NCI-H69 (cell line): ENCODE measurements at regions not wholly inside any gene's neighbourhood (a gene's known extent, or its start where the extent isn't known, plus 50 kb on each side); places are given as distances from the start of the nearest gene placed in this dataset.
"Not testable (repeated sequence)": the region's sequence is repeated elsewhere in the genome, so short reads cannot be mapped to it uniquely, and the experiment has no call there.

ENCODE experiments used
- DNase-seq: peaks from one replicate; lab custom pipeline; 2025; lab: John Stamatoyannopoulos, UW

DNA sequence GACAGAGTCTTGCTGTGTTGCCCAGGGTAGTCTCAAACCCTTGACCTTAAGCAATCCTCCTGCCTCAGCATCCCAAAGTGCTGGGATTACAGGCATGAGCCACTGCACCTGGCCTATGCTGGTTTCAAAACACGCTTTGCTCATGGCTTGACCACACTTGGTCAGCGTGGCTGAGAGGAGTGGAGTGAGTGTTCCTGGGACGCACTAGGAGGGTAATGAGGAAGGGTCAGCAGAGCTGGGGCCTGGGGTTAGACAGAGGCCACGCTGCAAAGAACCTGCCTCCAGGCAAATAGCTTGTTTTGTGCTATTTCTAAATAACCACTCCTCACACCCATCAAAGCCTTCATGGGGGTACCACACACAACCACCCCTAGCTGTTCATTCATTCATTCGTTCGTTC, 77.9 kb upstream of the TOX2 start:
- no peak for DNase-seq

DNA sequence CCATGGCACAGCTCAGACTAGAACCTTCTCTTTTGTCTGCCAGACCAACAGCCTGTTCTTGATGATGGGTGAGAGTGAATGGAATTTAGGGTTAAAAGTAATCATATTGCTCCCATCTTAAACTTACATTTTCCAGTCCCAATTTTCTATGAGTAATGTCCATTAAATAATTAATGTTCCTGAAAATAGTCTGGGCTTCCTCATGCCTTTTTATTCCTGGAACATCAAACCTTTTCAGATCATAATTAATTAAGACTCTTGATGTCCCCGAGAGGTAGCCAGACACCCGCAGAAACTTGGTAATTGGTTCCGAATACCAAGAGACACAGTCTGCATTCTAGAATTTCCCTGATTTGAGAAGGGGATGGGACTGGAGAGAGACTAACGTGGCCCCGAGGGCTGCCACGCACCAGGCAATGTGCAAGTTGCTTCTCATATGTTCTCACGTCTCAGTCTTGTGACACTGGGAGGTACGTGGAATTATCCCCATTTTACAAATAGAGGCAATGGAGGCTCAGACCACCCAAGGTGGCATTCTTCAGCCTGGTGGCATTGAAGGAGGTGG, 78.6 kb upstream of the TOX2 start:
- DNase-seq = no peak

DNA sequence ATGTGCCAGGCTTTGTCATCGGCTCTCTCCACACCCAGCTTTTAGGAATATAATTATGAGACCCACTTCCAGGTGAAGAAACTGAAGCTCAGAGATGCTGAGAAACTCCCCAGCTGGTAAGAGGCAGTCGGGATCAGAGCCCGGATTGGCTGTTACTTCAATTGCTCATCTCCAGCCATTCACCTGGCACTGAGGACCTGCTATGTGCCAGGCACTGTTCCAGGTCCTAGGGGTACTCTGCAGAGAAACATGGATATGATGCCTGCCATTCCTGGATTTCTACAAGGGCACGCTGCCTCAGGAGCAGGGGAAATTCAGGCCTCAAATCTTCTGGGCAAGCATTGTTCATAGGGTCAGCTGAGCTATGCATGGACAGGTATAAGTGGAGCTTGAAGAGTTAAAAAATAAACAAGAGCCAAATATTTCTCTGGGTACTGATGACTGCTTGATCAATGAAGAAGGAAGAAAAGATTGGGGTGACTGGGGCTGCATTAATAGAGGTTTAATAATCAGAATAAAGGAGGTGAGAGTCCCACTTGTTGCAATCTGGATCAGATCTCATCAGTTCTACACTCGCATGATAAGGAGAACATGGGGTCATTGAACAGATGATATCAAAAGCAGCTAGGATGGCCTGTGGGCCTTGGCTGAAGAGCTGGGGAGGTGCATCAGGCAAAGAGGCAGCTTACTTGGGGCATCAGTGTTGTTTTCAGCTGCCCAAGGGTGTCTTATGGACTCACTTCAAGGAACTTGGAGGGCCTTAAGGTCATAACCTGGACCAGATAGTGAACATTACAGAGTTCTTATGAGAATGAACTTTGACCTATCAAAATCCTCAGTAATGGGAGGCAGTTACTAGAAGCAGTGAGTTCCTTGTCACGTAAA, 80.9 kb upstream of the TOX2 start:
- no peak for DNase-seq

DNA sequence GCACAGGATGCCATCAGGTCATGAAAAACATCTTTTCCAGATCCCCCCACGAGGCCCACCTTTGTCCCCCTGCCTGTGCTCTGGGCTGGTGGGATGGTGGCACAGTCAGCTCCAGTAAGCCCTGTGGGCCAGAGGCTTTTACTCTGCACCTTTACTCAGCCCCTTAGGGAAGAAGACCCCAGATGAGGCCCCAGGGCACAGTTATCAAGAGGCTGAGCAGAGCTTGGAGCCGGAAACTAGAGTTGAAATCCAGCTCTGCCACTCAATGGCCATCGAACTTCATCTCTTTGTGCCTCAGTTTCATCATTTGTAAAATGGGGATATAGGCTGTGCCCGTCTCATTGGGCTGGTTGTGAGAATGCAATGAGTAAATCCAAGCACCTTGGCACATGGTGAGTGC, 81.7 kb upstream of the TOX2 start:
- no peak for DNase-seq

DNA sequence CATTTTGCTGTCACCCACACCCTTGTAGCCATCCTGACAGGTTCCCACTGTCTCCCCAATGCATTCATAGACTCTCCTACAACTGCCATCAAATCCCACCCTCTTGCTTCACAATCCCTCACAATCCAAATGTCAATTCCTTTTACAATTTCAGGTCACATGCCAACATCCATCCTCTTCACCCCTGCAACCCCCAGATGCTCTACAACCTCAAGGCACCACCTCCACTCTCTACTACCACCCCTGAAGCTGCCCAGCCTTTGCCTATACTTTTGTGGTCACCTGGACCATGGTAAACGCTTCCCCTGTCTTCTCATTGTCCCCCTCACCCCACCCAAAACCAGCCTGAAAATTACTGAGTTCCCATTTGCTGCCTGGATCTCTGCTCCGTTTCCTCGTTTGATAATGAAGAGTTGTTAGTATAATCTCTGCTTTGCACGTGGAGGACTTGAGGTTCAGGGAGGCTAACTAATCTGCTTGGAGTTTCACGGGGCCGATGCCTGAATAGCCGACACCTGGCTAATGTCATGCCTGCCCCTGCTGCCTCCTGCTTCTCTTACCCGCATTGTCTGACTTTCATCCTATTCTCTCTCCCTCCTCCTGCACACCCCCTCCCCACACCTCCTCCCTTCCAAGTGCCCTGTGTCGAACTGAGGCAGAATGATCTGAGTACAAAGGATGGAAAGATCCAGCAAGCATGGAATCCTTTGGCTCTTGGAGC, 82.4 kb upstream of the TOX2 start:
- DNase-seq = no peak

DNA sequence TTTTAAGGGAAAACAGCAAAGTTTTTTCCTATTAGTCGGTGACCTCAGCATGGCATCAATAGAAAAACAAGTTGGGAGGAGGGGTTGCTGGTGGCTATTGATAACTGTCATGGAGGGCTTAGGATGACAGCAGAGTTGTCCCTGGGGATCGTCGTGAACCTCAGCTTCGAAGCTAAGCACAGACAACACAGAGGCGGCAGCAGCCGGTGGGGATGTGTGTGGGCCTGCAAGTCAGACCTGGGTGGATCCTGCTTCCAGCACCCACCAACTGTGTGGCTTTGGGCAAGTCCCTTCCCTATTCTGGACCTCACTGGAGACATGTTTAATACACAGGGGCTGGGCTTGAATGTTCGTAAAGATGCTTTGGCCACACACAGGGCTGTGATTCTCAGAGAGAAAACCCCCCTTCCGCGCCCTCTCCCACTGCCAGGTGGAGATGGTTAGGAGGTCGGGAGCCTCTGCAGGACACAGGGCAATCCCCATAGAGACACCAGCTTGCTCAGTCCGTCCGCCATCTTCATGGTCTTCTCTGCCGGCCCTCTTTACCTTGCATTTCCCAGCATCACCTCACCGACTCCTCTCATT, 83.1 kb upstream of the TOX2 start:
- no peak for DNase-seq

DNA sequence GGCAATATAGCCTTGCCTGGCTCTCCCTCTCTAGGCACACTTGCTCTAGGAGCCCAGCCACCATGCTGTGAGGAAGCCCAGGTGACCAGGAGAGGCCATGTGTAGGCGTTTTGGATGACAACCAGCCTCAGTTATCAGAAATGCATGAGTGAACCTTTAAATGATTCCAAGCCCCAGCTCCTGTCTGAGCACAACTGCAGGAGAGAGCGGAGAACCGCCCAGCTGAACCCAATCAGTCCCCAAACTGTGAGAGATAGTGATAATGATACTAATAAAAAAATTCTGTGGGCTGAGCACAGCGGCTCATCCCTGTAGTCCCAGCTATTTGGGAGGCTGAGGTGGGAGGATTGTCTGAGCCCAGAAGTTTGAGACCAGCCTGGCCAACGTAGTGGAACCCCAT, 83.8 kb upstream of the TOX2 start:
- DNase-seq = no peak

DNA sequence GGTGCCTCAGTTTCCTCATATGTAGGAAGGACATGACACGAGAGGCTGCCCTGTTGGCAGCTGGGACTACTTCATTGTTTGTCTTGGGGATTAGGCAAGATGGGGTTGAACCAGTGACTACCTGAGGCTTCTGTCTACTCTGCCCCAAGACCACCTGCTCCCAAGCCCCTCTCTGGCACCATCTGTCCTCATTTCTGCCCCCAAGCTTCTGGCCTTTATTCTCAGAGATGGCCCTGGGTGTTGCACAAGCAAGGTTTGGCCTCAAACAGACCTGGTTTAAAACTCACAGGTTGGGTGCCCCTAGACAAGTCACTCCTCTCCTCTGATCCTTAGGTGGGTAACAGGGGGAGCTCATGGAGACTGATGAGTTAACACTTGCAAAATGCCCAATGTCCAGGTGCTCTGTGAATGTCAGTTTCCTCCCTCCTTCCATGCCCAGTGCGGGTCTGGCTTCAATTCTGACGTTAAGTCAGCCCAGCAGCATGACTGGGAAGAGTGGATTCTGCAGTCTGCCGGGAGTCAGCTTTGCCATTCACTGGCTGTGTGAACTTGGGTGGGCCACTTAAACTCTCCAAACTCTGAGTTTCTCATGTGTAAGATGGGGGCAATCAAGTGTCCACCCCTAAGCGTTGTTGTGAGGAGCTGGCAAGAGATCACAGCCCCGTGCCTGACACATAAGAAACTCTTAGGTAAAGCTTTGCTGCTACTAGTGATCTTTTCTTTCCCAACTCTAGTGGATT, 84.5 kb upstream of the TOX2 start:
- no peak for DNase-seq

DNA sequence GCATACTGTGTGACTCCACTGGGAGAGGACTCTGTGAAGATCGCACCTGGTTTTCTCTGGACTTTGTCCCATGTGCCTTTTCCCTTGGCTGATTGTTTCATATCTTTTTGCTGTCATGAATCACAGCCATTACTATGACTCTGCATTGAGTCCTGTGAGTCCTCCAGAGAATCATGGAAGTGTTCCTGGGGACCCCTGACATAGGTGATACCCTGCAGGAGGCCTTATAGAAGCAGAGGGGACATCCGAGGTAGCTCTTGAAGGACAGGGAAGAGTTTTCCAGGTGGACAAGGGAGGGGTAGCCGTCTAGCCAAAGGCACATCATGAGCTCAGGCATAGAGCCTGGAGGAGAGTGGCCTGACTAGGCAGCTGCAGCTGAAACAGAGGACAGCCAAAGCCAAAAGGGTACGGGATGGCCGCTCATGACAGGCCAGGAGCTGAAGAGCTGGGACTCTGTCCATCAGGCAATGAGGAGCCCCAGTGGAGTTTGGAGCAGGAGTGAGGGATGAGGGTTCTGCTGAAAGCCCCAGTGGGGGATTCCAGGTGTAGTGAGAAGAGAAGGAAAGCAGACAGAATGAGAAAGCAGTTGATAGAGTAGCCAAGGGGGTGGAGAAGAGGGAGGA, 86.6 kb upstream of the TOX2 start:
- no peak for DNase-seq

DNA sequence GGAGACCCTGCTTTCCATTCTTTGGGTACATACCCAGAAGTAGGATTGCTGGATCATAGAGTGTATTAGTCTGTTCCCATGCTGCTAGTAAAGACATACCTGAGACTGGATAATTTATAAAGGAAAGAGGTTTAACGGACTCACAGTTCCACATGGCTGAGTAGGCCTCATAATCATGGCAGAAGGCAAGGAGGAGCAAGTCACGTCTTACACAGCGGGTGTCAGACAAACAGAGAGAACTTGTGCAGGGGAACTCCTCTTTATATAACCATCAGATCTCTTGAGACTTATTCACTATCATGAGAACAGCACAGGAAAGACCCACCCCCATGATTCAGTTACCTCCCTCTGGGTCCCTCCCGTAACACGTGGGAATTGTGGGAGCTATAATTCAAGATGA, 87.7 kb upstream of the TOX2 start:
- DNase-seq = not testable (repeated sequence)

DNA sequence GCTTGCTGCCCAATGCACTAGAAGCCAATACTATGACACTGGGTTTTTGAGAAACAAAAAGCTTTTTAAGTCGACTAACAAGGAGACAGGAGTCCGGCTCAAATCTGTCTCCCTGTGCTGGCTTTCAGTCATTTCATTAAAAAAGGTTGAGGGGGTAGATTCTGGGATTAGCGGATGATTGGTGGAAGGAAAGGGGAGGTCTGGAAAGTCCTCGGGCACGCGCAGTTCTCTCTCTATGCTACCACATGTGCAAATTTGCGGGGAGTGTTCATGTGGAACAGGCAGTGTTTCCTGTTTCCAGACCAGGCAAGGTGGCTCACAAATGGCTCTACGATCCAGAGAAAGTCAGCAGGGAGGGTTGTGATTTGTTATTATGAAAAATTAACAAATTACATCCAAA, 89.1 kb upstream of the TOX2 start:
- DNase-seq = no peak

DNA sequence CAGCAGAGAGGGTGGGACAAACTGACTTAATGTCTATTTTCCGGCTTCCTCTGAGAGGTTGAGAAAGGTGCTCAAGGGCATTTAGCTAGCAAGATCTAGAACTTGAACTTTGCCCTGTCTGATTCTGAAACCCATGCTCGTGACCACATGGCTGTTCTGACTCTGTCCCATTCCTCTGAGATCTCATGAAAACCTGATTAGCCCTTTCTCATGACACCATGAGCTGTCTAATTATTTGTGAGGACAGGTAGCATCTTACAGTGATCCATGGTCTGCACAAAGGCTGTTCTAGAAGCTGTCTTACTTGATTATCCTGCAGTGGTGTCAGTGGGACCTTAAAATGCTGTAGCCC, 89.6 kb upstream of the TOX2 start:
- no peak for DNase-seq

DNA sequence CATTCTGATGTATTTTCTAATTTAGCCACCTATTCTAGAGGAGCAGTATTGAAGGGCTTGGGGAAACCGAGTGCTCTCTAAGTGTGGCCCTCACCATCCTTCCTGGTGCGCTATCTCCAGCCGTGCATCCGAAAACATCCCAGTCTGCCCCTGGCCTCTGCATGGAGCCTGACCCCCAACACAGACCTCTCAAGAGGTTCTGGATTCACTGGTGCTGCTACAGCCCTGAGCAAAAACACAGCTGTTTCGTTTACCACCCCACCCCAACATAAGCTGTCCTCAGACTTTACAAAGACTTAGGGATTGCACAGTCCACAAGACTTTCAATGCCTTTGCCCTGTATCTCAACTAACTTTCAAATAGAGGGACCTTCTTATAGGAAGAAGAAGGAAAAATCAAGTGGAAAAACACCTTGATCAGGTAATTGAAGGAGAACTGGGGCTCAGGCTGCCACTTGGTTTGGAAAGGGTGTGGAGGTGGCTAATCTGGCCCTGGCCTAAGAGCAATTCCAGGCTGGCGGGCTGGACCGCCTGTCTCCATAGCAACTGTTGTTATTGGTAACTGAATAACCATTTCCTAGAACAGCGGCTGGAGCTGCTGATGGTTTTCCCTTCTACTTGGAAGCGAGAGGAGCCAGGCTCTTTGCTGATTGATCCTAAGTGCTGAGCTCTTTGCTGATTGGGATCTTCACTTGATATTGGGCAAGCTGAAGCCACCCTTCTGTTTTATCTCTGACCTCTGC, 90.2 kb upstream of the TOX2 start:
- no peak for DNase-seq

DNA sequence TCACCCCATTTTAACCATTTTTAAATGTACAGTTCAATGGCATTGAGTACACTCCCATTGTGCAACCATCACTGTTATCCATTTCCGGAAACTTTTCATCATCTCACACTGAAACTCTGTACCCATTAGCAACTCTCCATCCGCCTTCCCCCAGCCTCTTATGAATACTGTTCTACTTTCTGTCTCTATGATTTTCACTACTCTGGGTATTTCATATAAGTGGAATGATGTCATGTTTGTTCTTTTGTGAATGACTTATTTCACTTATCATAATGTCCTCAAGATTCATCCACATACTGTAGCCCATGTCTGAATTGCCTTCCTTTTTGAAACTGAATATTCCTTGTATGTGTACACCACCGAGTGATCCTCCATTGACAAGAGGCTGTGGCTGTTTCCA, 92.9 kb upstream of the TOX2 start:
- no peak for DNase-seq

DNA sequence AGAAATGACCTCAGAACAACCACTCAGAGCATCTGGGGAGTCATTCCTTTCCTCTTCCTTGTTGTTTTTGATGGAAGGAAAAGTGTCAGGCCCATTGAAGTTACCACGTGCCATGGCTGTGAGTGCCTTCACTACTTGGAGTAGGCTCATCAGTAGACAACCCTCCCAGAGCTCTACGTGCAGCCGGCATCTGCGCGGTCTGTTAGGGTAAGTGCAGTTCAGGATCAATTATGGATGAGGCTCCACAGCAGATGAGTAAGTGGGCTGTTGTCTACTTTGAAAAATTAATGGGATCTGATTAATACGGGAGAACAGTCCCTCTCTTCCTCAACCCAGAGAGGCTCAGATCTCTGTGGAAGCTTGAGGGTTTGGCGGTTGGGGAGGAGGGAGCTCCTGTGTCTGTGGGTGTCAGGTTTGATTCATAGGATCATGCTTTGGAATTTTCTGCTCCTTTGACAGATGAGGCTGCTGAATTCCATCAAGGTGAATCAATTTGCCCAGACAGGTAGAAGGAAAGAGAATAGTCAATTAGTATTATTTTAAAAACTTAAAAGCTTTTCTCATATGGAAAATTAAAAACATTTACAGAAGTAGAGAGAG, 93.8 kb upstream of the TOX2 start:
- DNase-seq = no peak

DNA sequence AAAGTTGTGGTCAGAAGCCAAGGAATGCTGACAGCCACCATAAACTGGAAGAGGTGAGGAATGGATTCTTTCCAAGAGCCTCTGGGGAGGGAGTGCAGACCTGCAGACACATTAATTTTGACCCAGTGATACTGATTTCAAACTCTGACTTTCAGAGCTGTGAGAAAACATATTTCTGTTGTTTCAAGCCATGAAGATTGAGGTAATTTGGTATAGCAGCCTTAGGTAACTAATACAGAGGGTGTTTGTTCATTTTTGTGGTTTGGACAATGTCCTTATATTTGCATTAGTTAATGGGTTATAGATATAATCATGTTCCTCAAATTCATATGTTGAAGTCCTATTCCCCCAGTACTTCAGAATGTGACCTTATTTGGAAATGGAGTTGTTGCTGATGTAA, 85.4 kb upstream of the GTSF1L start:
- no peak for DNase-seq

DNA sequence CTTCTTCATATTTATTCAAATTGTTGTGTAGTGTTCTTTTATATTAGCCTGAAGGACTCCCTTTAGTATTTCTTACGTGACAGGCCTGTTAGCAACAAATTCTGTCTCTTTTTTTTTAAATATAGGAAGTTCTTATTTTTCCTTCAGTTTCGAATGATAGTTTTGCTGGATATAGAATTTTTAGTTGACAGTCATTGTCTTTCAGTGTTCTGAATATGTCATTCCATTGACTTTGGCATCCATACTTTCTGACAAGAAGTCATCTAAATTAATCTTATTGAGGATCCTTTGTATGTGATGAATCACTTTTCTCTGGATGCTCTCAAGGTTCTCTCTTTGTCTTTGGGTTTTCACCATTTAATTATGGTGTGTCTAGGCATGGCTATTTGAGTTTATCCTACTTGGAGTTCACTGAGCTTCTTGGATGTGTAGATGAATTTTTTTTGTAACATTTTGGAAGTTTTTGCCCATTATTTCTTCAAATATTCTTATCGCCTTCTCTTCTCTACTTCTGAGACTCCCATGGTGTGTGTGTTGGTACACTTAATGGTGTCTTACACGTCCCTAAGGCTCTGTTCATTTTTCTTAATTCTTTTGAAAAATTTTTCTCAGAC, 82.5 kb upstream of the GTSF1L start:
- no peak for DNase-seq

DNA sequence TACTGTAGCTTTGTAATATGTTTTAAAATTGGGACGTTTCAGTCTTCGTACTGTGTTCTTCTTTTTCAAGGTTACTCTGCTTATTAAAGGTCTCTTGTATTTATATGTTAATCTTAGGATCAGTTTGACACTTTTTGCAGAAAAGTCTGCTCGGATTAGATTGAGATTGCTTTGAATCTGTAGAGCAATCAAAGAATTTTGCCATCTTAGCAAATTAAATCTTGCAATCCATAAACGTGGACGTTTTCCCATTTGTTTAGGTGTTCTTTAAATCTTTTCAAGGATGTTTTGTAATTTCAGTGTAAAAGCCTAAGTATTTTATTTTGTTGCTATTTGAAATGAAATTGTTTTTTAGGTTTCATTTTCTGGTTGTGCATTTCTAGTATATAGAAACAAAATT, 78.0 kb upstream of the GTSF1L start:
- DNase-seq = no peak

DNA sequence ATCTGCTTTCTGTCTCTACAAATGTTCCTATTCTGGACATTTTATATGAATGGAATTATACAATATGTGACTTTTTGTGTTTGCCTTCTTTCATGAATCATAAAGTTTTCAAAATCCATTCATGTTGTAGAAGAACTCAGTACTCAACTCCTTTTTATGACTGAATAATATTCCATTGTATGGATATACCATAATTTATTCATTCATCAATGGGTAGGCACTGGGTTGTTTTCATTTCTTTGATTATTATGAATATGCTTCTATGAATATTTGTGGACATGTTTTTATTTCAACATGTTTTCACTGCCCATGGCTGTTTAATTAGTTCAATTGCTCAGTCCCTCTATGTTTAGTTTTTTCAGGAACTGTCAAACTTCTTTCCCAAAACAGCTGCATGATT, 76.5 kb upstream of the GTSF1L start:
- no peak for DNase-seq

DNA sequence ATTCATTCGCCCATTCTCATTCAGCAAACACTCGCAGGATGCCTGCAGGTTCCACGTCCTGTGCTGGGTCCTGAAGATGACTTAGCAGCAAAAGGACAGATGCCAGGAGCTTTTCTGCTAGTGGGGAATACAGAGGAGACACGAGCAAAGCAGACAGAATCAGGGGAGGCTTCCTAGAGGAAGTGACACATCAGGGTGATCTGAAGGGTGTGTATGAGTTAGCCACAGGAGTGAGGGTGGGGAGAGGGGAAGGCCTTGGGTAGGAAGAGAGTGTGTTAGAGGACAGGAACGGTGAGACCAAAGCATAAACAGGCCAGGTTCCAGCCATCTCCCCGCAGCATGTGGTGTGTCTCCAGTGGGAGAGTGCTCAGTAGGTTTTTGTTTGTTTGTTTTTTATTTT, 73.4 kb upstream of the GTSF1L start:
- DNase-seq = no peak
